NCI-H1694 (cell line): ENCODE measurements at regions not wholly inside any gene's neighbourhood (a gene's known extent, or its start where the extent isn't known, plus 50 kb on each side); places are given as distances from the start of the nearest gene placed in this dataset.
A peak's percentile ranks its signal among the peaks of the same experiment; 100 is the strongest.
"Not testable (repeated sequence)": the region's sequence is repeated elsewhere in the genome, so short reads cannot be mapped to it uniquely, and the experiment has no call there.

Source experiments
- DNase-seq: peaks from one replicate; lab custom pipeline; 2025; lab: John Stamatoyannopoulos, UW

DNA sequence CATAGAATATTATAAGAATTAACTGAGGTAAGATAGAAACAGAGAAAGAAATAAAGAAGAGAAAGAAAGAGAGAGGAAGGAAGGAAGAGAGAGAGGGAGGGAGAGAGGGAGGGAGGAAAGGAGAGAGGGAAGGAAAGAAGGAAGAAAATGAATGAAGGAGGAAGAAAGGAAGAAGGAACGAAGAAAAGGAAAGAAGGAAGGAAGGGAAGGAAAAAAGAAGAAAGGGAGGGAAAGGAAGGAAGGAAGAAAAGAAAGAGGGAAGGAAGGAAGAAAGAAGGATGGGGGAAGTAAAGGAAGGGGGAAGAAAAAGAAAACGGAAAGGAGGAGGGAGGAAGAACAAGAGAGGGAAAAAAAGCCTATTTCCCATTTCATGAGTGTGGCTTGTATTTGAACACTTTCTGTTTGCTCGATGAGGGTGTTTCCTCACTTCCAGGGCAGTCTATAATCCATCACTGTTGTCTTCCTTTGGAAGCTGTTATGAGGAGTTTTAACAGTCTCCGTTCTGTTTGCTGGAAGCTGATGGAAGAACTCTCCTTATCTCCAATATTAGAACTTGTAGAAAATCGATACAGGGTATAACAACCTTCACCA lies 402.4 kb downstream of the TMEM114 start:
- DNase-seq: no peak

DNA sequence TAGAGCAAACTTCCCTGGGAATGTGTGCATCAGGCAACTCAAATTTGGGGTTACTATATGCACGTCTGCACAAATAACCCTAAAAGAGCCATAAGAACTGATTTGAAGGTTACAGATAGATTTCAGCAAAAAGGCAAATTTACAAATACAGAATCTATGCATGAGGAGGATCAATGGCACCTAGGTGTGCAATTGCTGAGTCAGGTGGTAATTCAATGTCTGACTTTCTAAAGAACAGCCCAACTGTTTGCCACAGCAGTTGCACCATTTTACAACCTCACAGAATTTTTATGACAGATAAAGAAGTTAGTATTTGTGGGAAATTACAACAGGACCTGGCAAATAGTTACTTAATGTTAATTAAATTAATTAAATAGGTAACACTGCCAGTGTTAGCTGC lies 405.5 kb downstream of the TMEM114 start:
- DNase-seq: no peak

DNA sequence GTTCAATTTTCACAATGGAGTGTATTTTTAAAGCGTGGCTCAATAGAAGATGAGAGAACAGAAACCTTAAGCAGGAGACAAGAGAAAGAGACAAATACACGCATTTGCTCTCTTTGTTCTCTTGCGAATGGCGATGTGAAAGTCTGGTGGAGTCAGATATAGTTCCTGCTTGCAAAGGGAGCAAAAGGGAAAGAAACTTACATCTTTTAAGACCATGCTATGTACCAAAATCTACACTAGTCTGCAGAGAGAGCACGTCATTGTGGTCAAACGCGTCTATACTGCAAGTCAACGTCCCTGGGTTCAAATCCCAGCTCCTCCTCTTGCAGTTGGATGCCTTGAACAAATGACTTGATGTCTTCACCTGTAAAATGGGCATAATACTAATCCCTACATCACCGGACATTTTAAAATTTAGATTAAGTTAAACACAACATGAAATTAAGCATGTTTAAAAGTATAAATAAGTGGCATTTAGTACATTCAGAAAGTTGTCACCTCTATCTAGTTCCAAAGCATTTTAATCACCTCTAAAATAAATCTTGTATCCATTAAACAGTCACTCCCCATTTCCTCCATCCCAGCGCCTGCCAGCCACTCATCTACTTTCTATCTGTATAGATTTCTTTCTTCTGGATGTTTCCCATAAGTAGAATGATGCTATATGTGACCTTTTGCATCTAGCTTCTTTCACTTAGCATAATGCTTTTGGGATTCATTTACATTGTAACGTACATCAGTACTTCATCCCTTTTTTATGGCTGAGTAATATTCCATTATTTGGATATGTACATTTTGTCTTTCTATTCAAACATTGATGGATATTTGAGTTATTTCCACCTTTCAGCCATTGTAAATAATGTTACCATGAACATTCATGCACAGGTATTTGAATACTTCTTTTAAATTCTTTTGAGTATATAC lies 406.9 kb downstream of the TMEM114 start:
- no peak for DNase-seq

DNA sequence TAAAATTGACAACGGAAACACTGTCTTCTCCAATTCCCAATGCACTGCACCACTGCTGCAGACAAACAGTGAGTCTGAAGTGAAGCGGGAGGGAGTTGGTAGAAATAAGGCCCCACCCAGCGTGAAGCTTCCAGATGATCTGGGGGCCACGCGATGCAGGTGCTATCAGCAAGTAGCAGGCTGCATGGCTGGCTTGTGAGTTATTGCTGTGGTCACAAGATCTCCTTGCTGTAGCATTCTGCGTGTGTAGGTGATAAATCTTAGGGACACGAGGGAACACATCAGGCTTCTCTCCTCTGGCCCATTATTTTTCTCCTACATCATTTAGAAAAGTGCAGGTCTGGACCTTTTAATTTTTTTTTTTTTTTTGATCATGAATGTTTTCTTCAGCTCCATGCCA lies 407.6 kb downstream of the TMEM114 start:
- no peak for DNase-seq

DNA sequence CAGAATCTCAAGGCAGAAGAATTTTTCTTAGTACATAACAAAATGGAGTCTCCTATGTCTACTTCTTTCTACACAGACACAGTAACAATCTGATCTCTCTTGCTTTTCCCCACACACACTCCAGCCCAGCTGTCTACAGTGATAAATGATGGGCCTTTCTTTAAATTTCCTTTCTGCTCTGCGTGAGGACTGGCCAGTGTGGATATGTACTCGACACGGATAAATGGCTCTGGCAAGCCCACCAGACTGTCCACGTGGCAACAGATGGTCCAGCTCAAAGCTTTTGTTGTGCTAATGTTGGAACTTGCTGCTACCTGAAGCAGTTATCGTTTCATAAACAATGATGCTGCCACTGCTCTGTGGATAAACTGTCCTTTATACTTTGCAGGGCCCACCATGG lies 410.7 kb downstream of the TMEM114 start:
- DNase-seq: peak; percentile 0

DNA sequence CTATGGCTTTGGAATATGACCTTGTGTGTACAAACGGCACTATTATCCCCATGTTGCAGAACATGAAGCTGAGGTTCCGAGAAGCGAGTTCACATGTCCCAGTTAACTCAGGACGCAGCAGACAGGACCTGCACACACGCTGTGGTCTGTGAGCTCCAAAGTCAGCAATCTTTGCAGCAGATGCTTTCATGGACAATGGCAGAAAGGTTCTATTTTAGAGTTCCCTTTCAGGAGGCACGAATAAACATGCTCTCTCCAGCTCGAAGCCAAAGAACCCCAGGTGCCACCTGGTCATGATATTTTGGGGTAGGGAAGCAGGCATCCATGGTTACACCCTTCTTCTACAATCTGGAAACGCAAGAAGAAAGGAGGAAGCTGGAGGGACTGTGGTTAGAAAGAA lies 412.0 kb downstream of the TMEM114 start:
- no peak for DNase-seq

DNA sequence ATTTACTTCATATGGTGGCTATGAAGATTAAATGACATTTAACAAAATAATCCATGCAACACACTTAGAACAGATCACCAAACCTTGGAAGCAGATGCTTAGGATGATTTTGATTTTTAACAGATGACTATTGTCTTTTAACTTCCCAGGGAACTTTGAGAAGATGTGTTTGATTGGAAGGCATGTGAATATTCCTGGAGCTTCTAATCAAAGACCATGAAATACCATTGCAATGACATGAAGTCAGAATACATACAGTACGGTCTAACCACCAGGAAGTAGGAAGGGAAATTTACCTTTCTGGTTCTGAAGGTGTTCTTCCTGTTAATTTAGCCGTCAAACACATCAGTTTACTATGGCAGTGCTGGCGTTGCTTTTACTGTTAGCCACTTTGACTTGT lies 414.9 kb downstream of the TMEM114 start:
- DNase-seq: no peak

DNA sequence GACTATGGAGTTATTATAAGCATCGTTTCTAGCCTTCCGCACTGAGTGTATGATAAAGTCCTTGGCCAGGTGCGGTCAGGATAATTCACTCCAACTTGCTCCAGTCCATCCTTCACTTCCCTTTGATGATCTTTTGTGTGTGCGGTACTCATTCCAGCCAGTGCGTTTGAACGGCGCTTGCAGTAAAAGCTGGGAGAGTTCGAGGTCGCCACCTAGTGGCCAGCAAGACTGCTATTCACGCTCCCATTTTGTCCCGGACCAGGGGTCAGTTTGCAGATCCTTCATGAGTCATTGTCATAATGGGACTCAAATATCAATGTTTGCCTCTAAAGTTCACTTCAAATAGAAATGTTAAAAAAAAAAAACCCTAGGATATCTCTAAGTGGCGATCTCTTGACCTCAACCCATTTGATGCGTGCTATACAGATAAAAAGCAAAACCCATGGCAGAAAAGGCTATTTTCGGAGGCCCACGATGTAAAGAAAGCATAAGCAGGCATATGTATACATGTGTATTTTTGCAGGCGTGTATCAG lies 417.1 kb downstream of the TMEM114 start:
- peak; percentile 39 for DNase-seq

DNA sequence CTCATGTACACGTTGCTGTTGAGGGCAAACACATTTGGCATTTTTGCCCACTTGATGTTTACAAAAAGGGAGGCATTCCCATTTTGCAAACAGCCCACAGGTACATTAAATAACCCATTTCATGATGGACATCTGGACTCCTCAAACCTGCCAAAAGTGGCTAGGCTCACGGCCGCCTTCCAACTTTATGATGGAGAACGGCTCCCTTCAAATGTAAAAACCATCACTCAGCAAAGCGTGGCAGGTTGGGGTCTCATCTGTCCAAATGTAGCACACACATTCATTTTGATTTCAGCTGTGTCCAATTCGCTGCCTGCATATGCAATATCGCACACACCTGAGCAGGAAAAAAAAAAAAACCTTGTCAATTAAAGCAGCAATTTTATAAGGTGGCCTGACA lies 417.8 kb downstream of the TMEM114 start:
- no peak for DNase-seq

DNA sequence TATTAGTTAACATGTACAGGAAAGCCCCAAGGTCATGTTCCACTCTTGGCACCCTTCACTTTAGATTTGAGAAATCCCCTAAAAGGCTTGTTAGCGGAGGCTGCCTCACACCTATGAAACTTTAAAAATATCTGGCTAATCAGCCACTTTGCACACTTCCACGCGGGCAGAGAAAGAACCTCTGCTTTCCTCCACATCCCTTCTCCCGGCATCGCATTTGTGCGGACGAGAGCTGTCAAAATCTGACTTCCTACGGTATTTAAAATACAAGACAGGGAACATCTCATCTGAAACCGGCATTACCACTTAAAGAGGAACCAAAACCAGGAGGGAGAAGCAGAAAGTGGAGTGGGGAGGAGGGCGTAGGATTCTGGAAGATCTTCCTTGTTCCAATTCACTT lies 422.3 kb downstream of the TMEM114 start:
- DNase-seq: no peak

DNA sequence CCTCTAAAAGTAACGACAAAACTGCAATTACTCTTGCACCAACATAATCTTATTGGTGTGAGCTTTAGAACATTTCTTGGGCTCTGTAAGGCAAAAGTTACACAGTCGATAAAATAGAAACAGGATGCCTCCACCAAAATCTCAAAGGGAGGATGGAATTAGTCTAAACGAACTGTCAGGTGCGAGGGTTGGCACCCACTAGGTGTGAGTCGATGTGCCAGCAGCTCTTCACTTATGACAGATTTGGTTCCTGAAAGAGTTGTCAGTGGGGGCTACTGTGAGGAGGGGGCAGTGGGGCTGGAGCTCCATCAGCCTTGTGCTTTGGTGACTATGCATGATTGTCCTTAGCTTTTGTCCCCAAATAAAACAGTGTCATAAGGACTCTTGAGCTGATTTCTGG lies 422.9 kb downstream of the TMEM114 start:
- no peak for DNase-seq

DNA sequence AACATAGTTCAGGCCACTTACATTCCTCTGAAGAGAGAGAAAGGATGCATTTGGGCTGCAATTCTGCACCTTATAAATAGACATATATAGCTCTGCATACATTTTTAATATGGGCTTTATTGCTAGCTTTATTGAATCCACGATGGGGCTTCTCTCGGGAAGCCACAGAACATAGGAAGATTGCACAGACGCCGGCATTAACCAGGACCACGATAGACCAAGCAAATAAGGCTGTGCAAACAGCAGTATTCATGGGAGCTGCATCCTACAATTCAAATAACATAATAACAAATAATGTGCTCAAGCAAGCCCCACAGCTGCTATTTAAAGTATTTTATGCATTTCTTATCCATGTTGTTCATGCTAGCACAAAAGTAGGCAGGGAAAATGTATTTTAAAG lies 432.3 kb downstream of the TMEM114 start:
- no peak for DNase-seq

DNA sequence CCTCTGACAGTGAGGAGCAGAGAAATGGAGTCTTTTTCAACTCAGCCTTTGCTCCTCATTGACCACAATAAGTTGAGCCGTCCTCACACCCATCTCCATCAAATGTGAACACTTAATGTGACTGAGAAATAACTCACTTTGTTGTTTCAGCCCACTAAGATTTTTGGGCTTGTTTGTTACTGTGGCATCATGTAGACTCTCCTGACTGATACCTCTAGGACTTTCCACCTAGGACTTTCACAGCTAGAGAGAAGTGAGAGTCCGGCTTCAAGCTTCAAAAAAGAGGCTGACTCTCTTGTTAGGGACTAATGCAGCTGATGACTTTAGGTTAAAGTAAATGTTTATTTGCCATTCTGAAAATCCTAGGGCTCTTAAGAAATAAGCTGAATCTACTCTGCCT lies 435.0 kb downstream of the TMEM114 start:
- no peak for DNase-seq

DNA sequence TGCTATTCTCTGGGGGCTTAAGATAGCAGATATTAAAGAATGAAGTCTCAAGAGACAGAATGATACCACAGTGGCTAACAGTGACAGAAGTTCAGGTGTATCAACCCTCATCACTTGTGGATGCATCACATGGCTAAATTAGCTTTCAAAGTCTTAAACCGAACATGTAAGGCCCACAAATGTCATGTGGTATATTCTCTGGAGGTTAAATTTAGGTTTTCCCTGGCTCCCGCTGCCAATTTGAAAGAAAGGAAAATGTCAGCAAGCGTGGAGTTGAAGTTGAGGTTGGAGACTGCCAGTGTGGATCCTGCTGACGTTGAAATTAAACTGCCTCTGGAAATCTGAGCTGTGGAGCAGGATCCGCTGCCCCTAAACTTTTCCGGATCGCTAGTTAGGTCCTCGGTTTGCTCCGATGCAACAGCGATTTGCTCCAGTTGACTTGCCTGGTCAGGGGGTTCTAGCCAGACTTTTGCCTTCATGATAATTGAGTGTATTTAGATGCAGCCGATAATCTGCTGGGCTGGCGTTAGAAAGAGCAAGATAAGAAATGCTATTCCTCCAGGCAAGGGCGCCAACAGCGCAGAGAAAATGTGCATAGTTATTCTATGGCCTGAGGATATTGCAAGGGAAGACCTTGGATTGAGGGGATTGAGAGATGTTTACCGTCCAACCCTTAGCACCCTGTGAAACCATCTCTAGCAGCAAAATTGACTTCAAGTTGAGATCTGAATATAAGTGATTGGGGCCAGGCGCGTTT lies 443.9 kb downstream of the TMEM114 start:
- DNase-seq: no peak

DNA sequence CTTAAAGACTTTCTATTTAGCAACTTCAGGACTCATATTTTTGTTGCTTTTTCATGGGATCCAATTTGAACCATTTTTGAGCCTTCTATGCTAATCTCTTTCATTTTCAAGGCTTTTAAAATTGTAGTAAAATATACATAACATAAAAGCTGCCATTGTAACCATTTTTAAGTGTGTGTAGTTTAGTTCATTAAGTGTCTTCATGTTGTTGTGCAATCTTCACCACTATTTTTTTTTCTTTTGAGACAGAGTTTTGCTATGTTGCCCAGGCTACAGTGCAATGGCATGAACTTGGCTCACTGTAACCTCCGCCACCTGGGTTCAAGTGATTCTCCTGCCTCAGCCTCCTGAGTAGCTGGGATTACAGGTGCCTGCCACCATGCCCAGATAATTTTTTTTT lies 451.6 kb downstream of the TMEM114 start:
- DNase-seq: no peak

DNA sequence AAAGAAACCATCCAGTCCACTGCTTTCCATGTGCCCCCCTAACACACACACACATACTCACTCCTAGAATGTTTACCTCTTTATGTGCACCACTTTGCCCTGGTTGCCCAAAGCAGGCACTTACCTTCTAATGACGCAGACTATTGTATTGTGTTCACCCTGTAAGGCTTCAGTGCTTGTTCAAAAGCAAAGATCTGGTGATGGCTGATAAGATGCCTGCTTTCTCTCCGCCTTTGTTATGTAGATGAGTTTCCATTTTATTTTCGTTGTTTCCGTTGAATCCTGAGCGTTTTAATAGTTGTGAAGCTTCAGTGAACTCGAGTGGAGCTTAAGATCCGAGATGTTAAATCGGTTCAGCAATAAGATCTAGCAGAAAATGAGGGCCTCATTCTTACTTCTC lies 452.7 kb downstream of the TMEM114 start:
- no peak for DNase-seq

DNA sequence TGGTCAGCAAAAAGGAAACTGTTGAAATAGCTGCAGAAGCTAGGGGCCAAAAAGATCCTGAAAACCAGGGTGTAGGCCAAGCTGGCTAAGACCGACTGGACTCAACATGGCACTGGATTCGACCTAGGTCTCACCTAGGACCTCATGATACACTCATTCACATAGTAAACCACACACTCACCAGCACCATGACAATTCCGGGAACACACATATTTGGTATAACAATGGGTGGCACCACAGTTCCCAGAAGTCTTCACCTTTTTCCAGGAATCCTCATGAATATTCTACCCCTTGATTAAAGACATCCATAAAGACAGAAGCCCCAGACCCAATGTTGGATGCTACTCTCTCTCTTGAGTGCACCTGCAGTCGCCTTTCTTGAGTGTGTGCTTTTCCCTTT lies 460.1 kb downstream of the TMEM114 start:
- no peak for DNase-seq

DNA sequence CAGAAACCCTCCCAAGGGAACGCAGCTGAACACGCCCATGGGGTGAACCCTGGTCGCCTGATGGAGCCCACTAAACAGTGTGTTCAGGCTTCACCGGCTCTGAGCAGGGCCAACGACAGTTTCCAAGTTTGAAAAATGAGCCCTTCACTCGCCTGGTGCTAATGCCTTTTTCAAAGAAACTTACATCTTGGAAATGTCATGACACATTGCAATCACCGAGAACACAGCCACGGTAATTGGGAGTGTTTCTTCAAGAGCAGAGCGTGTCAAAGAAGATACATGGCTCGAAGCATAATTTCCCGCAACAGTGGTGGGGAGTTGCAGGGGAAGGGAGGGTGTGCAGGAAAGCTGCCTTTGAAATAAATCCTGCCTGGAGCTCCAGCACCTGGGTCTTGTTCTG lies 463.2 kb downstream of the TMEM114 start:
- DNase-seq: no peak

DNA sequence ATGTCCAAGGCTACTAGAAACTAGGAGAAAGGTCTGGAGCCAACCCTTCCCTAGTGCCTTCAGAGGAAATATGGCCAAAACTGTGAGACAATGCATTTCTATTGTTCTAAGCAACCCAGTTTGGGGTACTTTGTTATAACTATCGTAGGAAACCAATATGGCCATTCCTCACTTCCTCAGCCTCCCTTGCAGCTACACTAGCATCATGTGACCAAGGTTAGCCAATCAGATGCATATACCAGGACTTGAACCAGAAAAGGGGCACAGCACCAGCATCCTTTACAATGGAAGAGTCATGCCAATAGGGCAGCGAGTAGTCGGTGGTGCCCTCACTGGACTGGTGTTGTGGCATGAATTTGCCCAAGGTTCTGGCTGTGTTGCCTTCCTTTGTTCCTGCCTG lies 464.0 kb downstream of the TMEM114 start:
- DNase-seq: no peak

DNA sequence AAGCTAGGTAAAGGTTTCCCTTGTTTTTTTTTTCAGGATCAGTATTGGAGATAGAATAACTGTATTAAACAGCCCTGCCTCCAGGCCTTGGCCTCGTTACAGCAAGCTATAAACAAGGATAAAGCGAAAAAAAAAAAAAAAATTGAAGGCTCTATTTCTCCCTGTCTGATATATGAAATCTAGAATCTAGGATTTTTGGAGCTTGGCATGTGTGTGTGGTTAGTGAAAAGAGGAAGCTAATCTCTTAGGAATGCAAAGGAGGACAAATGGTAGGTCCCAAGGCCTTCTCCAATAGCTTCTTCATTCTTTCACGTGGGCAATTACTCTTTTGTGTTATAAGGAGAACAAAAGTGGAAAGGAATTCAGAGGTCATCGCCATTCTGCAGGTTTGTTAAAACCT lies 470.3 kb downstream of the TMEM114 start:
- DNase-seq: no peak

DNA sequence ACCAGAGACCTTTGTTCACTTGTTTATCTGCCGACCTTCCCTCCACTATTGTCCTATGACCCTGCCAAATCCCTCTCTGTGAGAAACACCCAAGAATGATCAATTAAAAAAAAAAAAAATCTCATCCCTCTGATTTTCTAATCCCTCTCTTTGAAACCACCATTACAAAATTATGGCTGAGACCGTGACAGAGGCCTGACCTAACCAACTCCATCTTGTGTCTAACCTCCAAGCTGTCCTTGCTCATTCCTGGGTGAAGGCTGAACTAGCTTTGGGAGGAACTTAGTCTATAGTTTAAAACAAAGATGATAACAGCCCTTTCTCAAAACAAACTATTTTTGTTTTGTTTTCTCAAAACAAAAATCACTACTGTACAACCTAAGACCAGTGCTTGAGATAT lies 474.5 kb downstream of the TMEM114 start:
- DNase-seq: no peak

DNA sequence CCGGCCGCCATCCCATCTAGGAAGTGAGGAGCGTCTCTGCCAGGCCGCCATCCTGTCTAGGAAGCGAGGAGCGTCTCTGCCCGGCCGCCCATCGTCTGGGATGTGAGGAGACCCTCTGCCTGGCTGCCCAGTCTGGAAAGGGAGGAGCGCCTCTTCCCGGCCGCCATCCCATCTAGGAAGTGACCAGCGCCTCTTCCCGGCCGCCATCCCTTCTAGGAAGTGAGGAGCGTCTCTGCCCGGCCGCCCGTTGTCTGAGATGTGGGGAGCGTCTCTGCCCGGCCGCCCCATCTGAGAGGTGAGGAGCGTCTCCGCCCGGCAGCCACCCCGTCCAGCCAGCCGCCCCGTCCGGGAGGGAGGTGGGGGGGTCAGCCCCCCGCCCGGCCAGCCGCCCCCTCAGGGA lies 475.4 kb downstream of the TMEM114 start:
- not testable (repeated sequence) for DNase-seq

DNA sequence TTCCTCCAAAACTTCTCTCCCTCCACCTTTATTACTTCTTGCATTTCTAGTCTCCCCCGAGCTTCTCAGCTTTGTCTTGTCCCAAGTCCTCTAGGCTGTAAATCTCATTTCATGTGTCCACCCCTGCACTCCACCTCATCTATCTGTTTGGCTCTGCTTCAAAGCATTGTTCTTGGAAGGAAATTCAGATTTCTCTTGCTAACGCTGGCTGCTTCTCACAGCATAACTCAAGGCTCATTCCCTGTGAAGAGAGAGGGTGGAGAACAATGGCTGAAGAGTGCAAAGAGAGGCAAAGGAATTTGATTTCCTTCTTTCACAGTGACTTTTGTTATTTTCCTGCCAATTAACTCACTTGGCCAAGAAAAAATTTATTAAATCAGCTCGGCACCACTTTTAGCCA lies 476.5 kb downstream of the TMEM114 start:
- no peak for DNase-seq
